ENCODE measurements at regions not wholly inside any gene's neighbourhood (a gene's known extent, or its start where the extent isn't known, plus 50 kb on each side); places are given as distances from the start of the nearest gene placed in this dataset.

DNA sequence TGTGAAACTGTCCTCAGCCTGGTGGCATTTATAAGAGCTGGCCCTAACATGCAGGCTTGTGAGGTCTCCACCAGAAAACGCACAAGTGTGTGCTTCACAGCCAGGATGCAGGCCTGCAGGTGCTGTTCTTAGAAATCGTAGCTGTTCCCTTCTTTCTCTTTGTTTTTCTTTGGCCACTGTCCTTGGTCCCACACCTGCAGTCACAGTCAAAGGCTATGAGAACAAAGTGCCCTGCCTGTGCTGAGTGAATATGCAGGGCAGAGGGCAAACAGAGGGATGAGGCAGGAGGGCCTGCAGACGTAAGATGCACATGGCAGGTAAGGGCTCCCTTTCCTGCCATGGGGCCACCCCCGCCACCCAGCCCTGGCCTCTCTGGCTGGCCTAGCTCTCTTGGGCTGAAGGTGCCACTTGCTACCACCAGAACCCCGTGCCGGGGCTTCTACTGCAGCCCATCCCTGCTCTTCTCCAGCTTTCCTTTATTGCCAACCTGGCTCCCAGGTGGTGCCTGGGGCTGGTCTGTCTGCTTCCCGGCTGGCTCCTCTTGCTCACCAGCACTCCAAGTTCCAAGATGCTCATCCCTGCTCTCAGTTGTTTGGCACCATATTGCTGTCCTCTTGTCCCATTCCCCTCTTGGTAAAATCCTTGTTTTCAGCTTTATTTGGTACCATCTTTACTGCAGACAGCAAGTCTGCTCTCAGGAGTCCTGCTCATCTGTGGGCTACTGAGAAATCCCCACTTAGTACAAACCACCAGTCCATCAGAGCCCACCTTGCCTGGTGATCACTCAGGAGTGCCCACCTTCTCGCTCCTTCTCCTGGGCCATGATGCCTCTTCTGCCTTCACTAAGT is 308.1 kb upstream of the ZMIZ1 start:
- Histone ChIP-seq H3F3A (replicated peaks; ENCODE audit: insufficient read depth) (peaks cover 14% of the 10 kb centered on the region), H2AFZ (ENCODE audit: low read depth) (no peak overlapping the region), H4K20me1 (ENCODE audit: insufficient read depth) (no peaks in the 10 kb centered on the region), H3K79me2 (ENCODE audit: insufficient read depth) (no peaks in the 10 kb centered on the region), H3K9ac (no peak overlapping the region), H3K4me2 (no peak overlapping the region), H3K27ac (ENCODE audit: low read depth in 2 of 2, low read length in 1 of 2) (no peak overlapping the region), H3K9me2 (no peaks in the 10 kb centered on the region), H3K4me1 (ENCODE audit: control insufficient read depth in 1 of 2, insufficient read depth in 2 of 2, low read depth in 1 of 2, low read length in 1 of 2) (peaks cover 24 to 41% of the 10 kb centered on the region in 2 experiments; a peak in 3 of 4 replicates), H3K9me3 (no peaks in the 10 kb centered on the region), H3K27me3 (ENCODE audit: insufficient read depth) (no peaks in the 10 kb centered on the region), H3K36me3 (replicated peaks in 1 of 2; ENCODE audit: control insufficient read depth in 1 of 2, insufficient read depth in 2 of 2, low read length in 1 of 2) (no peaks in the 10 kb centered on the region), H3K4me3 (ENCODE audit: low read depth in 2 of 2, low read length in 1 of 2) (no peak overlapping the region)
- WGBS (ENCODE audit: low lambda C conversion rate) = 94% methylated on average over 8 of the region's 8 CpGs
- ChIA-PET CTCF (interaction anchor here (0.9 to 1.3 kb wide), 2 partner anchors 10 to 395 kb away, joined by 3 to 4 read pairs; no protein-coding TSS in a partner anchor), POLR2A (no interaction called here)
- no peak for TF ChIP-seq CHD2 (IDR thresholded peaks at IDR 0.05; ENCODE audit: low read length, partially characterized antibody)
- no peak for TF ChIP-seq TEAD4 (IDR thresholded peaks at IDR 0.05; ENCODE audit: borderline replicate concordance, insufficient read depth)
- no peak for TF ChIP-seq NRF1 (IDR thresholded peaks at IDR 0.05; ENCODE audit: low read depth, low read length)
- TF ChIP-seq, protein P1, sequence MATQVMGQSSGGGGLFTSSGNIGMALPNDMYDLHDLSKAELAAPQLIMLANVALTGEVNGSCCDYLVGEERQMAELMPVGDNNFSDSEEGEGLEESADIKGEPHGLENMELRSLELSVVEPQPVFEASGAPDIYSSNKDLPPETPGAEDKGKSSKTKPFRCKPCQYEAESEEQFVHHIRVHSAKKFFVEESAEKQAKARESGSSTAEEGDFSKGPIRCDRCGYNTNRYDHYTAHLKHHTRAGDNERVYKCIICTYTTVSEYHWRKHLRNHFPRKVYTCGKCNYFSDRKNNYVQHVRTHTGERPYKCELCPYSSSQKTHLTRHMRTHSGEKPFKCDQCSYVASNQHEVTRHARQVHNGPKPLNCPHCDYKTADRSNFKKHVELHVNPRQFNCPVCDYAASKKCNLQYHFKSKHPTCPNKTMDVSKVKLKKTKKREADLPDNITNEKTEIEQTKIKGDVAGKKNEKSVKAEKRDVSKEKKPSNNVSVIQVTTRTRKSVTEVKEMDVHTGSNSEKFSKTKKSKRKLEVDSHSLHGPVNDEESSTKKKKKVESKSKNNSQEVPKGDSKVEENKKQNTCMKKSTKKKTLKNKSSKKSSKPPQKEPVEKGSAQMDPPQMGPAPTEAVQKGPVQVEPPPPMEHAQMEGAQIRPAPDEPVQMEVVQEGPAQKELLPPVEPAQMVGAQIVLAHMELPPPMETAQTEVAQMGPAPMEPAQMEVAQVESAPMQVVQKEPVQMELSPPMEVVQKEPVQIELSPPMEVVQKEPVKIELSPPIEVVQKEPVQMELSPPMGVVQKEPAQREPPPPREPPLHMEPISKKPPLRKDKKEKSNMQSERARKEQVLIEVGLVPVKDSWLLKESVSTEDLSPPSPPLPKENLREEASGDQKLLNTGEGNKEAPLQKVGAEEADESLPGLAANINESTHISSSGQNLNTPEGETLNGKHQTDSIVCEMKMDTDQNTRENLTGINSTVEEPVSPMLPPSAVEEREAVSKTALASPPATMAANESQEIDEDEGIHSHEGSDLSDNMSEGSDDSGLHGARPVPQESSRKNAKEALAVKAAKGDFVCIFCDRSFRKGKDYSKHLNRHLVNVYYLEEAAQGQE (IDR thresholded peaks at IDR 0.05; ENCODE audit: low read depth, low read length) = no peak
- no peak for TF ChIP-seq MXI1 (IDR thresholded peaks at IDR 0.05; ENCODE audit: low read depth, low read length)
- no peak for DNase-seq

DNA sequence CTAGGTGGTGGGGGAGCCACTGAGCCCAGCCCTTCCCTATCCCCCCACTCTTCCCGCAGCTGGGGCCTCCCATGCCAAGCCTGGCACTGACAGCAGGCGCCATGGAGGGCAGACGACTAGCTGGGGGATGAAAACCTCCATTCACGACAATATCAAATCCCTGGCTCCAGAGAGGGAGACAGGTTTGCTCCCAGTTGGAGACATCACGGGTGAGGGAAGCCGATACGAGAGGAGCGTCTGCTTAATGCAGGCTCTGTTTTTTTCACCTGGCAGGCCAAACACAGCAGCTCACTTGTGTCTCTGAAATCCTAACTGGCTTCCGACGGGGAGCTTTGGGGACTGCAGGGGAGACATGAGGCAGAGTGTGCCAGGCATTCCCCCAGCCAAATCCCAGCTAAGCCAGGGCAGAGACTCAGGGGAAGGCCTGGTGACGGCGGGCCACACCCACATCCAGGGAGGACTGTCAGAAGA is 307.4 kb upstream of the ZMIZ1 start:
- Histone ChIP-seq H3K79me2 (ENCODE audit: insufficient read depth) (no peaks in the 10 kb centered on the region), H3K27ac (ENCODE audit: low read depth in 2 of 2, low read length in 1 of 2) (no peak overlapping the region), H3K4me1 (ENCODE audit: control insufficient read depth in 1 of 2, insufficient read depth in 2 of 2, low read depth in 1 of 2, low read length in 1 of 2) (peaks cover 17 to 44% of the 10 kb centered on the region in 2 experiments; a peak in 2 of 4 replicates), H3K36me3 (replicated peaks in 1 of 2; ENCODE audit: control insufficient read depth in 1 of 2, insufficient read depth in 2 of 2, low read length in 1 of 2) (no peaks in the 10 kb centered on the region), H4K20me1 (ENCODE audit: insufficient read depth) (no peaks in the 10 kb centered on the region), H3K9me2 (no peaks in the 10 kb centered on the region), H3K9me3 (no peaks in the 10 kb centered on the region), H3K27me3 (ENCODE audit: insufficient read depth) (no peaks in the 10 kb centered on the region), H3K4me2 (no peak overlapping the region), H3K9ac (no peak overlapping the region), H2AFZ (ENCODE audit: low read depth) (no peak overlapping the region), H3F3A (replicated peaks; ENCODE audit: insufficient read depth) (peaks cover 11% of the 10 kb centered on the region), H3K4me3 (ENCODE audit: low read depth in 2 of 2, low read length in 1 of 2) (no peak overlapping the region)
- POLR2A ChIA-PET = no interaction called here
- 94% methylated on average over 9 of the region's 12 CpGs for WGBS (ENCODE audit: low lambda C conversion rate)
- CTCF ChIA-PET = interaction anchor here (0.9 to 1.3 kb wide), 2 partner anchors 9 to 396 kb away, joined by 3 to 4 read pairs; no protein-coding TSS in a partner anchor
- DNase-seq = no peak
- TF ChIP-seq RFX5 (IDR thresholded peaks at IDR 0.05; ENCODE audit: low read length) (no peak), NRF1 (IDR thresholded peaks at IDR 0.05; ENCODE audit: low read depth, low read length) (no peak), RXRA (IDR thresholded peaks at IDR 0.05; ENCODE audit: borderline replicate concordance, low read depth) (no peak), MEF2A (IDR thresholded peaks at IDR 0.05; ENCODE audit: borderline replicate concordance, low read depth) (no peak), FOXJ3 (CRISPR knock-in tag; IDR thresholded peaks at IDR 0.05) (no peak), MXI1 (IDR thresholded peaks at IDR 0.05; ENCODE audit: low read depth, low read length) (no peak), SMC3 (IDR thresholded peaks at IDR 0.05; ENCODE audit: low read depth, low read length) (no peak)
- TF ChIP-seq, protein P2, sequence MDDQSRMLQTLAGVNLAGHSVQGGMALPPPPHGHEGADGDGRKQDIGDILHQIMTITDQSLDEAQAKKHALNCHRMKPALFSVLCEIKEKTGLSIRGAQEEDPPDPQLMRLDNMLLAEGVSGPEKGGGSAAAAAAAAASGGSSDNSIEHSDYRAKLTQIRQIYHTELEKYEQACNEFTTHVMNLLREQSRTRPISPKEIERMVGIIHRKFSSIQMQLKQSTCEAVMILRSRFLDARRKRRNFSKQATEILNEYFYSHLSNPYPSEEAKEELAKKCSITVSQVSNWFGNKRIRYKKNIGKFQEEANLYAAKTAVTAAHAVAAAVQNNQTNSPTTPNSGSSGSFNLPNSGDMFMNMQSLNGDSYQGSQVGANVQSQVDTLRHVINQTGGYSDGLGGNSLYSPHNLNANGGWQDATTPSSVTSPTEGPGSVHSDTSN (IDR thresholded peaks at IDR 0.05) = no peak
- TF ChIP-seq, protein P3, sequence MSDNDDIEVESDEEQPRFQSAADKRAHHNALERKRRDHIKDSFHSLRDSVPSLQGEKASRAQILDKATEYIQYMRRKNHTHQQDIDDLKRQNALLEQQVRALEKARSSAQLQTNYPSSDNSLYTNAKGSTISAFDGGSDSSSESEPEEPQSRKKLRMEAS (IDR thresholded peaks at IDR 0.05; ENCODE audit: low read depth) = no peak
- TF ChIP-seq, protein P4, sequence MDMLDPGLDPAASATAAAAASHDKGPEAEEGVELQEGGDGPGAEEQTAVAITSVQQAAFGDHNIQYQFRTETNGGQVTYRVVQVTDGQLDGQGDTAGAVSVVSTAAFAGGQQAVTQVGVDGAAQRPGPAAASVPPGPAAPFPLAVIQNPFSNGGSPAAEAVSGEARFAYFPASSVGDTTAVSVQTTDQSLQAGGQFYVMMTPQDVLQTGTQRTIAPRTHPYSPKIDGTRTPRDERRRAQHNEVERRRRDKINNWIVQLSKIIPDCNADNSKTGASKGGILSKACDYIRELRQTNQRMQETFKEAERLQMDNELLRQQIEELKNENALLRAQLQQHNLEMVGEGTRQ (IDR thresholded peaks at IDR 0.05; ENCODE audit: borderline replicate concordance, low read depth, low read length) = no peak
